HUES48 (cell line): ENCODE measurements at regions not wholly inside any gene's neighbourhood (a gene's known extent, or its start where the extent isn't known, plus 50 kb on each side); places are given as distances from the start of the nearest gene placed in this dataset.

Experiments used
- H3K27ac ChIP-seq: one replicate; pipeline ENCODE4 v1.7.0; 2013; ENCODE audit warnings: low read depth, low read length, inconsistent platforms
- H3K27me3 ChIP-seq: 2 replicates; pipeline ENCODE4 v1.6.1; 2013; ENCODE audit warnings: mild to moderate bottlenecking, low read length; ENCODE audit not compliant: control insufficient read depth, insufficient read depth
- H3K36me3 ChIP-seq: 2 replicates; pipeline ENCODE4 v1.6.1; 2013; ENCODE audit warnings: low read length; ENCODE audit not compliant: control insufficient read depth, insufficient read depth
- H3K4me1 ChIP-seq: 2 replicates; pipeline ENCODE4 v1.6.1; 2013; ENCODE audit warnings: mild to moderate bottlenecking, low read length; ENCODE audit not compliant: control insufficient read depth, insufficient read depth
- H3K4me3 ChIP-seq: 2 replicates; pipeline ENCODE4 v1.5.1; 2013; ENCODE audit warnings: mild to moderate bottlenecking, low read depth, low read length
- H3K9ac ChIP-seq: 2 replicates; pipeline ENCODE4 v1.6.1; 2013; ENCODE audit warnings: mild to moderate bottlenecking, low read depth, low read length, moderate library complexity
- H3K9me3 ChIP-seq: 2 replicates; pipeline ENCODE4 v1.6.1; 2013; ENCODE audit warnings: low read length; ENCODE audit not compliant: control insufficient read depth, insufficient read depth

- Histone ChIP-seq H3K36me3 (no peaks in the 10 kb centered on the region), H3K4me1 (no peaks in the 10 kb centered on the region), H3K27ac (no peak overlapping the region), H3K9me3 (no peaks in the 10 kb centered on the region), H3K9ac (no peak overlapping the region), H3K4me3 (no peak overlapping the region), H3K27me3 (no peaks in the 10 kb centered on the region)
These were observed 623.4 kb upstream of the ADAMTS5 start for GRCh38 chr21:27590271-27590670.

- Histone ChIP-seq H3K36me3 (no peaks in the 10 kb centered on the region), H3K4me1 (no peaks in the 10 kb centered on the region), H3K9ac (no peak overlapping the region), H3K9me3 (no peaks in the 10 kb centered on the region), H3K27me3 (no peaks in the 10 kb centered on the region), H3K27ac (no peak overlapping the region), H3K4me3 (no peak overlapping the region)
These were observed 622.9 kb upstream of the ADAMTS5 start for GRCh38 chr21:27589781-27590180.

GRCh38 chr21:27586986-27587385 is 620.1 kb upstream of the ADAMTS5 start:
- no peaks in the 10 kb centered on the region for H3K27me3 ChIP-seq
- no peaks in the 10 kb centered on the region for H3K9me3 ChIP-seq
- no peak overlapping the region for H3K27ac ChIP-seq
- H3K4me1 ChIP-seq = no peaks in the 10 kb centered on the region
- H3K4me3 ChIP-seq = no peak overlapping the region
- no peak overlapping the region for H3K9ac ChIP-seq
- no peaks in the 10 kb centered on the region for H3K36me3 ChIP-seq

GRCh38 chr21:27586326-27586725 is 619.4 kb upstream of the ADAMTS5 start:
- Histone ChIP-seq H3K4me3 (no peak overlapping the region), H3K27me3 (no peaks in the 10 kb centered on the region), H3K9me3 (no peaks in the 10 kb centered on the region), H3K36me3 (no peaks in the 10 kb centered on the region), H3K4me1 (no peaks in the 10 kb centered on the region), H3K9ac (no peak overlapping the region), H3K27ac (no peak overlapping the region)

GRCh38 chr21:27584256-27584655 is 617.4 kb upstream of the ADAMTS5 start:
- Histone ChIP-seq H3K4me1 (no peaks in the 10 kb centered on the region), H3K27me3 (no peaks in the 10 kb centered on the region), H3K9ac (no peak overlapping the region), H3K9me3 (no peaks in the 10 kb centered on the region), H3K4me3 (no peak overlapping the region), H3K36me3 (no peaks in the 10 kb centered on the region), H3K27ac (no peak overlapping the region)

- H3K9me3 ChIP-seq = no peaks in the 10 kb centered on the region
- H3K4me1 ChIP-seq = no peaks in the 10 kb centered on the region
- no peak overlapping the region for H3K4me3 ChIP-seq
- H3K27me3 ChIP-seq = no peaks in the 10 kb centered on the region
- no peaks in the 10 kb centered on the region for H3K36me3 ChIP-seq
- H3K9ac ChIP-seq = no peak overlapping the region
- no peak overlapping the region for H3K27ac ChIP-seq
These were observed 616.1 kb upstream of the ADAMTS5 start for GRCh38 chr21:27582948-27583430.

- Histone ChIP-seq H3K36me3 (no peaks in the 10 kb centered on the region), H3K4me3 (no peak overlapping the region), H3K9me3 (no peaks in the 10 kb centered on the region), H3K4me1 (no peaks in the 10 kb centered on the region), H3K27ac (no peak overlapping the region), H3K27me3 (no peaks in the 10 kb centered on the region), H3K9ac (no peak overlapping the region)
These were observed 615.5 kb upstream of the ADAMTS5 start for GRCh38 chr21:27582246-27582947.

GRCh38 chr21:27581168-27581567 is 614.3 kb upstream of the ADAMTS5 start:
- H3K9ac ChIP-seq = no peak overlapping the region
- H3K27ac ChIP-seq = no peak overlapping the region
- no peaks in the 10 kb centered on the region for H3K27me3 ChIP-seq
- no peak overlapping the region for H3K4me3 ChIP-seq
- no peaks in the 10 kb centered on the region for H3K4me1 ChIP-seq
- no peaks in the 10 kb centered on the region for H3K36me3 ChIP-seq
- no peaks in the 10 kb centered on the region for H3K9me3 ChIP-seq

GRCh38 chr21:27580276-27580675 is 613.4 kb upstream of the ADAMTS5 start:
- H3K27ac ChIP-seq = no peak overlapping the region
- no peaks in the 10 kb centered on the region for H3K36me3 ChIP-seq
- H3K27me3 ChIP-seq = no peaks in the 10 kb centered on the region
- no peaks in the 10 kb centered on the region for H3K4me1 ChIP-seq
- H3K9me3 ChIP-seq = no peaks in the 10 kb centered on the region
- no peak overlapping the region for H3K4me3 ChIP-seq
- no peak overlapping the region for H3K9ac ChIP-seq

GRCh38 chr21:27578741-27579265 is 611.9 kb upstream of the ADAMTS5 start:
- Histone ChIP-seq H3K27ac (no peak overlapping the region), H3K9ac (no peak overlapping the region), H3K4me3 (no peak overlapping the region), H3K9me3 (no peaks in the 10 kb centered on the region), H3K36me3 (no peaks in the 10 kb centered on the region), H3K4me1 (no peaks in the 10 kb centered on the region), H3K27me3 (no peaks in the 10 kb centered on the region)

GRCh38 chr21:27572696-27573095 is 605.8 kb upstream of the ADAMTS5 start:
- no peaks in the 10 kb centered on the region for H3K4me1 ChIP-seq
- no peak overlapping the region for H3K9ac ChIP-seq
- no peak overlapping the region for H3K4me3 ChIP-seq
- no peaks in the 10 kb centered on the region for H3K27me3 ChIP-seq
- no peaks in the 10 kb centered on the region for H3K36me3 ChIP-seq
- no peaks in the 10 kb centered on the region for H3K9me3 ChIP-seq
- no peak overlapping the region for H3K27ac ChIP-seq
